ENCODE measurements at regions not wholly inside any gene's neighbourhood (a gene's known extent, or its start where the extent isn't known, plus 50 kb on each side); places are given as distances from the start of the nearest gene placed in this dataset.

- intact Hi-C loops (cut with micrococcal nuclease) = loop anchor here in 1 of 2 donors (1.0 to 10.0 kb wide), 4 partner anchors 61 to 163 kb away; no protein-coding TSS in a partner anchor
- peak overlapping the region in 1 of 2 donors; percentile 46 for H3K4me3 Mint-ChIP-seq
- WGBS (ENCODE audit: insufficient coverage) = 60% methylated on average over 1 of the region's 2 CpGs
- DNase-seq = peak in 1 of 3 donors; percentile 51
- H3K9ac ChIP-seq (ENCODE audit: insufficient read depth, low read length, poor library complexity, severe bottlenecking) = no peak overlapping the region
- peaks cover 73 to 81% of the 10 kb centered on the region in 2 donors for H3K4me1 ChIP-seq (ENCODE audit: control insufficient read depth in 1 of 2, insufficient read depth in 2 of 2, low read length in 2 of 2)
- no peak overlapping the region for H3K4me2 ChIP-seq (replicated peaks; ENCODE audit: extremely low read depth, low read length, poor library complexity, severe bottlenecking)
- H2AFZ ChIP-seq (ENCODE audit: insufficient read depth, low read depth, low read length, poor library complexity, severe bottlenecking) = no peak overlapping the region
- H3K9me3 ChIP-seq (replicated peaks in 1 of 2; ENCODE audit: control insufficient read depth in 1 of 2, insufficient read depth in 1 of 2, low read length in 2 of 2) = no peaks in the 10 kb centered on the region
- H3K4me3 ChIP-seq (replicated peaks in 1 of 3; ENCODE audit: low read depth in 2 of 3, low read length in 3 of 3) = no peak overlapping the region
- peaks cover 14% of the 10 kb centered on the region in 2 donors for H3K36me3 Mint-ChIP-seq
- TF ChIP-seq, protein P1, sequence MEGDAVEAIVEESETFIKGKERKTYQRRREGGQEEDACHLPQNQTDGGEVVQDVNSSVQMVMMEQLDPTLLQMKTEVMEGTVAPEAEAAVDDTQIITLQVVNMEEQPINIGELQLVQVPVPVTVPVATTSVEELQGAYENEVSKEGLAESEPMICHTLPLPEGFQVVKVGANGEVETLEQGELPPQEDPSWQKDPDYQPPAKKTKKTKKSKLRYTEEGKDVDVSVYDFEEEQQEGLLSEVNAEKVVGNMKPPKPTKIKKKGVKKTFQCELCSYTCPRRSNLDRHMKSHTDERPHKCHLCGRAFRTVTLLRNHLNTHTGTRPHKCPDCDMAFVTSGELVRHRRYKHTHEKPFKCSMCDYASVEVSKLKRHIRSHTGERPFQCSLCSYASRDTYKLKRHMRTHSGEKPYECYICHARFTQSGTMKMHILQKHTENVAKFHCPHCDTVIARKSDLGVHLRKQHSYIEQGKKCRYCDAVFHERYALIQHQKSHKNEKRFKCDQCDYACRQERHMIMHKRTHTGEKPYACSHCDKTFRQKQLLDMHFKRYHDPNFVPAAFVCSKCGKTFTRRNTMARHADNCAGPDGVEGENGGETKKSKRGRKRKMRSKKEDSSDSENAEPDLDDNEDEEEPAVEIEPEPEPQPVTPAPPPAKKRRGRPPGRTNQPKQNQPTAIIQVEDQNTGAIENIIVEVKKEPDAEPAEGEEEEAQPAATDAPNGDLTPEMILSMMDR (IDR thresholded peaks at IDR 0.05) = no peak
- H3K36me3 ChIP-seq (replicated peaks in 1 of 2; ENCODE audit: control insufficient read depth in 1 of 2, insufficient read depth in 2 of 2, low read length in 2 of 2) = no peaks in the 10 kb centered on the region
- peaks cover 0 to 10% (median 5%) of the 10 kb centered on the region in 7 donors for H3K9me3 Mint-ChIP-seq
- no peaks in the 10 kb centered on the region for H4K20me1 ChIP-seq (ENCODE audit: insufficient read depth, low read length)
- H3K27me3 Mint-ChIP-seq (ENCODE audit: low read depth in 3 of 3) = peaks cover 0 to 2% (median 0%) of the 10 kb centered on the region in 3 donors
- peak overlapping the region; percentile 98 to 100 (median 99) for H3K27ac Mint-ChIP-seq
- H3K4me1 Mint-ChIP-seq = peaks cover 78% of the 10 kb centered on the region
- peak overlapping the region; percentile 86 to 88 for H3K27ac ChIP-seq (ENCODE audit: low read depth in 1 of 2, low read length in 2 of 2)
- H3K79me2 ChIP-seq (ENCODE audit: insufficient read depth, low read length) = peaks cover 3% of the 10 kb centered on the region
- no peaks in the 10 kb centered on the region for H3K27me3 ChIP-seq (ENCODE audit: control insufficient read depth in 2 of 2, insufficient read depth in 2 of 2, low read length in 2 of 2)
Measured at GRCh38 chr5:54671681-54672080, 154.1 kb downstream of the SNX18 start.

DNA sequence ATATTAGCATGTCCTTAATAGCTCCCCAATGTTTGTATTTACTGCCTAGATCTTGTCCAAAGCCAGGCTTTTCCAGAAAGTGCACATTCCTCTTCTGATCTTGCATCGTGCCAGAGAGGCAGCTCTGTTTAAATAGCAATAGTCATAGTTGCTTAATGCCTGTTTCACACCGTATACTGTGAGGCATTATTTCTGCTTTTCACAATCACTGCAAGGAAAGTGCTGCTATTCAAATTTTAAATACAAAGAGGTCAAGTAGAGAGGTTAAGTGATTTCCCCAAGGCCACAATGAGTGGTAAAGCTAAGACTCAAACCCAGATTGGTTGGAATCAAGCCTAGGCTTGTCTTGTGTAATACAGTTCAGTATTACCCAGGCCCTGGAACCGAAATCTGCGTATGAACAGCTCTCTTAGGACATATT, 153.6 kb downstream of the SNX18 start:
- TF ChIP-seq, protein P1 (IDR thresholded peaks at IDR 0.05) = no peak
- H3K9me3 Mint-ChIP-seq = peaks cover 0 to 10% (median 5%) of the 10 kb centered on the region in 7 donors
- peak overlapping the region; percentile 98 to 100 (median 99) for H3K27ac Mint-ChIP-seq
- Histone ChIP-seq H3K27me3 (ENCODE audit: control insufficient read depth in 2 of 2, insufficient read depth in 2 of 2, low read length in 2 of 2) (no peaks in the 10 kb centered on the region), H3K4me1 (ENCODE audit: control insufficient read depth in 1 of 2, insufficient read depth in 2 of 2, low read length in 2 of 2) (peaks cover 67 to 75% of the 10 kb centered on the region in 2 donors), H3K27ac (ENCODE audit: low read depth in 1 of 2, low read length in 2 of 2) (peak overlapping the region; percentile 86 to 88), H3K9ac (ENCODE audit: insufficient read depth, low read length, poor library complexity, severe bottlenecking) (no peak overlapping the region), H3K79me2 (ENCODE audit: insufficient read depth, low read length) (peaks cover 3% of the 10 kb centered on the region), H2AFZ (ENCODE audit: insufficient read depth, low read depth, low read length, poor library complexity, severe bottlenecking) (no peak overlapping the region), H3K4me3 (replicated peaks in 1 of 3; ENCODE audit: low read depth in 2 of 3, low read length in 3 of 3) (peak overlapping the region in 1 of 3 experiments; percentile 6), H4K20me1 (ENCODE audit: insufficient read depth, low read length) (no peaks in the 10 kb centered on the region), H3K36me3 (replicated peaks in 1 of 2; ENCODE audit: control insufficient read depth in 1 of 2, insufficient read depth in 2 of 2, low read length in 2 of 2) (no peaks in the 10 kb centered on the region), H3K4me2 (replicated peaks; ENCODE audit: extremely low read depth, low read length, poor library complexity, severe bottlenecking) (peak overlapping the region; percentile 12), H3K9me3 (replicated peaks in 1 of 2; ENCODE audit: control insufficient read depth in 1 of 2, insufficient read depth in 1 of 2, low read length in 2 of 2) (no peaks in the 10 kb centered on the region)
- H3K27me3 Mint-ChIP-seq (ENCODE audit: low read depth in 3 of 3) = peaks cover 0 to 2% (median 0%) of the 10 kb centered on the region in 3 donors
- H3K36me3 Mint-ChIP-seq = peaks cover 14% of the 10 kb centered on the region in 2 donors
- DNase-seq = peak; percentile 89 to 95 (median 94)
- peak overlapping the region in 1 of 2 donors; percentile 44 for H3K4me3 Mint-ChIP-seq
- intact Hi-C loops (cut with micrococcal nuclease) = loop anchor here in 1 of 2 donors (1.0 to 10.0 kb wide), 4 partner anchors 61 to 164 kb away; no protein-coding TSS in a partner anchor
- no CpG with 5 or more reads among the region's 4 CpGs for WGBS (ENCODE audit: insufficient coverage)
- peaks cover 73% of the 10 kb centered on the region for H3K4me1 Mint-ChIP-seq
